ENCODE measurements at regions not wholly inside any gene's neighbourhood (a gene's known extent, or its start where the extent isn't known, plus 50 kb on each side); places are given as distances from the start of the nearest gene placed in this dataset.

DNA sequence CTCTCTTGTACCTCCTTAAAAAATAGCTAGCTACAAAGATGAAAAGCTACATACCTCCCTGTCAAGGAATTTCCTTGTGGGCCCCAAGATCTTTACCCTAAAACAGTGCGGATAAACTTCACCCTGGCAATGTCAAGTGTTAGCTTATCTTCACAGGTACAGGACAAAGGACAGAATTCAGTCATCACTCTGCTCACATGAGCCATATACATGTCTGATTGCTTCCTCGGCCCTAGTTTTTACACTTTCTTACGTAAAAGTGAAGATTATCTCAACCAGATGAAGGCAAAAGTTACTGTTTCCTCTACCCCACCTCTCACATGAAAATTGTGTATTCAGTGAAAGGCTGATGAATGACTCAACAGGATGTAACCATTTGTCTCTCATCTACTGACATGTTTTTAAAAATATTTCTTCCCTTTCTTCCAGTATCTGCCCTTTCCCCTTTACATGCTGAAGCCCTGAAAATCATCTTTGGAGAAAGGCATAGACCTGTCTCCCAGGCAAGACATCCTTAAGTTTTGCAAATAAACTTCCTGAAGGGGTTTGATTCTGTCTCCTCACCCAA, 890.1 kb downstream of the GALC start:
- H3K4me3 ChIP-seq (ENCODE audit: insufficient read depth, low read depth, low read length), result no peak overlapping the region

More for the DNA sequence above, 890.1 kb downstream of the GALC start:
- Histone ChIP-seq H3K14ac (replicated peaks; ENCODE audit: low read depth, low read length) (peak overlapping the region; percentile 77), H3K18ac (ENCODE audit: low read depth, low read length) (peak overlapping the region; percentile 78; the same call in 1 of the 2 replicates), H3K36me3 (ENCODE audit: control insufficient read depth, insufficient read depth, low read length) (no peaks in the 10 kb centered on the region), H3K56ac (ENCODE audit: extremely low read depth, insufficient read depth, low read length) (no peak overlapping the region), H4K91ac (ENCODE audit: insufficient read depth, low read depth, low read length) (0 out of 2 replicates have a peak overlapping the region, but pooled peaks have one; percentile 5), H4K5ac (ENCODE audit: low read depth, low read length) (no peak overlapping the region), H2BK15ac (ENCODE audit: low read depth, low read length) (peak overlapping the region; percentile 87; the same call in 2 of the 3 replicates), H2AK9ac (replicated peaks; ENCODE audit: low read depth, low read length, poor library complexity) (no peak overlapping the region), H2AFZ (replicated peaks; ENCODE audit: low read length, poor library complexity) (no peak overlapping the region), H2BK20ac (ENCODE audit: low read depth, low read length) (peak overlapping the region; percentile 81; the same call in 1 of the 2 replicates), H2AK5ac (ENCODE audit: low read depth, low read length) (peak overlapping the region; percentile 38; the same call in 1 of the 2 replicates), H3K4ac (ENCODE audit: low read depth, low read length) (peak overlapping the region; percentile 52; the same call in 1 of the 2 replicates), H3K9ac (ENCODE audit: low read depth, low read length) (no peak overlapping the region), H3K4me1 (ENCODE audit: control insufficient read depth, insufficient read depth, low read length) (peaks cover 7% of the 10 kb centered on the region; the same call in 1 of the 2 replicates), H2BK120ac (ENCODE audit: low read depth, low read length) (peak overlapping the region; percentile 75), H3K27me3 (ENCODE audit: control insufficient read depth, insufficient read depth, low read length) (no peaks in the 10 kb centered on the region), H3K23ac (ENCODE audit: low read depth, low read length) (0 out of 2 replicates have a peak overlapping the region, but pooled peaks have one; percentile 42), H4K20me1 (ENCODE audit: insufficient read depth, low read length) (no peaks in the 10 kb centered on the region), H2BK5ac (ENCODE audit: low read depth, low read length, poor library complexity, severe bottlenecking) (peak overlapping the region; percentile 1), H3K79me1 (ENCODE audit: low read depth in 1 of 2, low read length in 2 of 2) (no peaks in the 10 kb centered on the region), H3K9me1 (ENCODE audit: insufficient read depth, low read length) (no peaks in the 10 kb centered on the region), H3K27ac (ENCODE audit: insufficient read depth, low read length) (no peak overlapping the region), H4K8ac (ENCODE audit: low read depth in 2 of 2, low read length in 2 of 2) (peak overlapping the region; percentile 6 to 40; a peak in 1 of 4 replicates), H3K9me3 (ENCODE audit: control insufficient read depth, insufficient read depth, low read length) (no peaks in the 10 kb centered on the region), H3K4me2 (ENCODE audit: low read depth, low read length) (no peak overlapping the region; the same call in 1 of the 2 replicates)
- in situ Hi-C loops (cut with MboI; ENCODE audit: low sequenced_read_pairs) (no loop called here), dilution Hi-C loops (cut with HindIII; ENCODE audit: low sequenced_read_pairs, unreplicated experiment) (no loop called here), intact Hi-C loops (cut with micrococcal nuclease) (no loop called here)
- WGBS, 2 experiments (ENCODE audit: extremely low coverage in 2 of 2, insufficient read length in 1 of 2), result 100% methylated on average over 1 of the region's 3 CpGs; no CpG with 5 or more reads in 1 of the 2 experiments
- DNase-seq, result peak; percentile 11
- TF ChIP-seq RAD21 (IDR thresholded peaks at IDR 0.05; ENCODE audit: low read length) (no peak), FOS (IDR thresholded peaks at IDR 0.05; ENCODE audit: low read depth, low read length) (no peak), RFX5 (IDR thresholded peaks at IDR 0.05; ENCODE audit: low read depth, low read length) (no peak), MAZ (IDR thresholded peaks at IDR 0.05; ENCODE audit: borderline replicate concordance, low read depth, low read length) (no peak), BHLHE40 (IDR thresholded peaks at IDR 0.05; ENCODE audit: low read depth, low read length) (no peak), CHD1 (IDR thresholded peaks at IDR 0.05; ENCODE audit: low read depth, low read length) (no peak), MXI1 (IDR thresholded peaks at IDR 0.05; ENCODE audit: borderline replicate concordance, low read depth, low read length) (no peak), CEBPB (IDR thresholded peaks at IDR 0.05; ENCODE audit: low read depth, low read length) (no peak), MAFK (IDR thresholded peaks at IDR 0.05; ENCODE audit: low read depth, low read length) (no peak), POLR2A (IDR thresholded peaks at IDR 0.05; ENCODE audit: low read depth, low read length) (no peak), RCOR1 (IDR thresholded peaks at IDR 0.05; ENCODE audit: insufficient replicate concordance, low read length) (no peak), NFE2L2 (IDR thresholded peaks at IDR 0.05; ENCODE audit: low read depth, low read length) (no peak), USF2 (IDR thresholded peaks at IDR 0.05; ENCODE audit: low read depth, low read length) (no peak)
- TF ChIP-seq, protein P1, sequence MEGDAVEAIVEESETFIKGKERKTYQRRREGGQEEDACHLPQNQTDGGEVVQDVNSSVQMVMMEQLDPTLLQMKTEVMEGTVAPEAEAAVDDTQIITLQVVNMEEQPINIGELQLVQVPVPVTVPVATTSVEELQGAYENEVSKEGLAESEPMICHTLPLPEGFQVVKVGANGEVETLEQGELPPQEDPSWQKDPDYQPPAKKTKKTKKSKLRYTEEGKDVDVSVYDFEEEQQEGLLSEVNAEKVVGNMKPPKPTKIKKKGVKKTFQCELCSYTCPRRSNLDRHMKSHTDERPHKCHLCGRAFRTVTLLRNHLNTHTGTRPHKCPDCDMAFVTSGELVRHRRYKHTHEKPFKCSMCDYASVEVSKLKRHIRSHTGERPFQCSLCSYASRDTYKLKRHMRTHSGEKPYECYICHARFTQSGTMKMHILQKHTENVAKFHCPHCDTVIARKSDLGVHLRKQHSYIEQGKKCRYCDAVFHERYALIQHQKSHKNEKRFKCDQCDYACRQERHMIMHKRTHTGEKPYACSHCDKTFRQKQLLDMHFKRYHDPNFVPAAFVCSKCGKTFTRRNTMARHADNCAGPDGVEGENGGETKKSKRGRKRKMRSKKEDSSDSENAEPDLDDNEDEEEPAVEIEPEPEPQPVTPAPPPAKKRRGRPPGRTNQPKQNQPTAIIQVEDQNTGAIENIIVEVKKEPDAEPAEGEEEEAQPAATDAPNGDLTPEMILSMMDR (conservative IDR thresholded peaks at IDR 0.05; ENCODE audit: low read depth, low read length), result no peak
- TF ChIP-seq, protein P2, sequence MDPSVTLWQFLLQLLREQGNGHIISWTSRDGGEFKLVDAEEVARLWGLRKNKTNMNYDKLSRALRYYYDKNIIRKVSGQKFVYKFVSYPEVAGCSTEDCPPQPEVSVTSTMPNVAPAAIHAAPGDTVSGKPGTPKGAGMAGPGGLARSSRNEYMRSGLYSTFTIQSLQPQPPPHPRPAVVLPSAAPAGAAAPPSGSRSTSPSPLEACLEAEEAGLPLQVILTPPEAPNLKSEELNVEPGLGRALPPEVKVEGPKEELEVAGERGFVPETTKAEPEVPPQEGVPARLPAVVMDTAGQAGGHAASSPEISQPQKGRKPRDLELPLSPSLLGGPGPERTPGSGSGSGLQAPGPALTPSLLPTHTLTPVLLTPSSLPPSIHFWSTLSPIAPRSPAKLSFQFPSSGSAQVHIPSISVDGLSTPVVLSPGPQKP (IDR thresholded peaks at IDR 0.05; ENCODE audit: borderline replicate concordance, low read depth, low read length), result no peak
- ChIA-PET CTCF (interaction anchor here (0.8 kb wide), 1 partner anchor 11 kb away, joined by 3 read pairs; no protein-coding TSS in a partner anchor), POLR2A (ENCODE audit: unreplicated experiment) (no interaction called here)
- BruUV-seq (replicated peaks), result no TSS peak
- ATAC-seq (ENCODE audit: low read depth), result peak; percentile 53

Measured in IMR-90 (cell line).